Caco-2 (cell line): ENCODE measurements at regions not wholly inside any gene's neighbourhood (a gene's known extent, or its start where the extent isn't known, plus 50 kb on each side); places are given as distances from the start of the nearest gene placed in this dataset.

Experiments
- BruUV-seq: library from RNA; stranded (reverse); fragments of 400-500 nt; replicated peaks from 2 replicates; lab custom pipeline; 2021; lab: Mats Ljungman, UMichigan
- CTCF ChIA-PET: fragments of 300-600 bp; sonication (Branson Sonifier 250); formaldehyde crosslinking; loops from one replicate; lab custom pipeline; 2022; ENCODE audit warnings: antibody characterized with exemption; lab: Charles Lee
- POLR2A ChIA-PET: fragments of 300-600 bp; sonication (Branson Sonifier 250); formaldehyde crosslinking; loops from one replicate; lab custom pipeline; 2022; ENCODE audit warnings: antibody characterized with exemption; lab: Charles Lee
- DNase-seq, 2 experiments: peaks; one replicate each; pipeline versions ENCODE4 v3.0.0 to v3.0.0-alpha.2; 2020 to 2022
- H3K27me3 ChIP-seq: replicated peaks from 2 replicates; pipeline ENCODE4 v1.6.0; 2011; ENCODE audit warnings: low read length; ENCODE audit not compliant: control insufficient read depth, insufficient read depth
- H3K36me3 ChIP-seq: 2 replicates; pipeline ENCODE4 v1.5.1; 2011; ENCODE audit warnings: low read length; ENCODE audit not compliant: control insufficient read depth, insufficient read depth
- H3K4me1 ChIP-seq: fragments of 250-450 bp; sonication (Bioruptor Pico); 2 replicates; pipeline ENCODE4 v1.5.1; 2020; ENCODE audit warnings: mild to moderate bottlenecking
- H3K4me3 ChIP-seq: 2 replicates; pipeline ENCODE4 v1.5.1; 2011; ENCODE audit warnings: low read depth, mild to moderate bottlenecking, control low read depth, low read length
- H3K9me3 ChIP-seq: fragments of 250-450 bp; sonication (Bioruptor Pico); 2 replicates; pipeline ENCODE4 v1.5.1; 2020; ENCODE audit warnings: mild to moderate bottlenecking, moderate library complexity
- H3K27ac Mint-ChIP-seq: one replicate; pipeline ENCODE4 v1.8.0; 2022; ENCODE audit warnings: mixed read lengths; ENCODE audit not compliant: unreplicated experiment
- H3K27me3 Mint-ChIP-seq: one replicate; pipeline ENCODE4 v1.8.0; 2022; ENCODE audit warnings: mixed read lengths; ENCODE audit not compliant: insufficient read depth, unreplicated experiment
- H3K36me3 Mint-ChIP-seq: one replicate; pipeline ENCODE4 v1.8.0; 2022; ENCODE audit warnings: mild to moderate bottlenecking, mixed read lengths; ENCODE audit not compliant: insufficient read depth, unreplicated experiment
- H3K4me1 Mint-ChIP-seq: one replicate; pipeline ENCODE4 v1.8.0; 2022; ENCODE audit warnings: low read depth, mixed read lengths; ENCODE audit not compliant: unreplicated experiment
- H3K4me3 Mint-ChIP-seq: one replicate; pipeline ENCODE4 v1.8.0; 2022; ENCODE audit warnings: mild to moderate bottlenecking, moderate library complexity, mixed read lengths; ENCODE audit not compliant: unreplicated experiment
- H3K9me3 Mint-ChIP-seq: one replicate; pipeline ENCODE4 v1.8.0; 2022; ENCODE audit warnings: mixed read lengths; ENCODE audit not compliant: unreplicated experiment
- intact Hi-C: fragments of 100-400 bp; cut with micrococcal nuclease; formaldehyde crosslinking; loops from one replicate; pipeline ENCODE4 v1.10.0; 2022; ENCODE audit not compliant: unreplicated experiment
- TF ChIP-seq, protein P1 (sequence below), 2 experiments: fragments of 200-600 bp in 1 of 2; IDR thresholded peaks; 1 replicate in 1 of 2; 2 replicates in 1 of 2; pipeline versions ENCODE4 v1.5.1 to v1.8.0; 2011 to 2022; ENCODE audit warnings: antibody characterized with exemption in 1 of 2, control low read depth in 1 of 2, inconsistent platforms in 1 of 2, low read depth in 1 of 2, low read length in 1 of 2, mild to moderate bottlenecking in 1 of 2, moderate library complexity in 1 of 2; ENCODE audit not compliant: insufficient read depth in 1 of 2, severe bottlenecking in 1 of 2, unreplicated experiment in 1 of 2

GRCh38 chr4:3859571-3859970 lies 93.4 kb downstream of the ADRA2C start:
- no TSS peak for BruUV-seq
- Mint-ChIP-seq H3K4me3 (no peak overlapping the region), H3K27me3 (peaks cover 8% of the 10 kb centered on the region), H3K9me3 (no peaks in the 10 kb centered on the region), H3K27ac (no peak overlapping the region), H3K4me1 (no peaks in the 10 kb centered on the region), H3K36me3 (no peaks in the 10 kb centered on the region)
- intact Hi-C loops: no loop called here
- H3K4me1 ChIP-seq: no peaks in the 10 kb centered on the region
- POLR2A ChIA-PET: interaction anchor here (0.6 kb wide), 1 partner anchor 101 kb away, joined by 3 read pairs; no protein-coding TSS in a partner anchor
- no peaks in the 10 kb centered on the region for H3K9me3 ChIP-seq
- TF ChIP-seq, protein P1, sequence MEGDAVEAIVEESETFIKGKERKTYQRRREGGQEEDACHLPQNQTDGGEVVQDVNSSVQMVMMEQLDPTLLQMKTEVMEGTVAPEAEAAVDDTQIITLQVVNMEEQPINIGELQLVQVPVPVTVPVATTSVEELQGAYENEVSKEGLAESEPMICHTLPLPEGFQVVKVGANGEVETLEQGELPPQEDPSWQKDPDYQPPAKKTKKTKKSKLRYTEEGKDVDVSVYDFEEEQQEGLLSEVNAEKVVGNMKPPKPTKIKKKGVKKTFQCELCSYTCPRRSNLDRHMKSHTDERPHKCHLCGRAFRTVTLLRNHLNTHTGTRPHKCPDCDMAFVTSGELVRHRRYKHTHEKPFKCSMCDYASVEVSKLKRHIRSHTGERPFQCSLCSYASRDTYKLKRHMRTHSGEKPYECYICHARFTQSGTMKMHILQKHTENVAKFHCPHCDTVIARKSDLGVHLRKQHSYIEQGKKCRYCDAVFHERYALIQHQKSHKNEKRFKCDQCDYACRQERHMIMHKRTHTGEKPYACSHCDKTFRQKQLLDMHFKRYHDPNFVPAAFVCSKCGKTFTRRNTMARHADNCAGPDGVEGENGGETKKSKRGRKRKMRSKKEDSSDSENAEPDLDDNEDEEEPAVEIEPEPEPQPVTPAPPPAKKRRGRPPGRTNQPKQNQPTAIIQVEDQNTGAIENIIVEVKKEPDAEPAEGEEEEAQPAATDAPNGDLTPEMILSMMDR (IDR thresholded peaks at IDR 0.05; ENCODE audit: insufficient read depth in 1 of 2, low read depth in 1 of 2, low read length in 1 of 2, severe bottlenecking in 1 of 2, unreplicated experiment in 1 of 2): no peak
- no peaks in the 10 kb centered on the region for H3K27me3 ChIP-seq
- H3K36me3 ChIP-seq: no peaks in the 10 kb centered on the region
- CTCF ChIA-PET: no interaction called here
- H3K4me3 ChIP-seq: no peak overlapping the region
- DNase-seq: no peak

GRCh38 chr4:3860061-3860912 lies 94.1 kb downstream of the ADRA2C start:
- no peaks in the 10 kb centered on the region for H3K4me1 Mint-ChIP-seq
- ChIA-PET CTCF (no interaction called here), POLR2A (interaction anchor here (0.6 kb wide), 1 partner anchor 102 kb away, joined by 3 read pairs; no protein-coding TSS in a partner anchor)
- no peak overlapping the region for H3K4me3 ChIP-seq
- H3K4me1 ChIP-seq: no peaks in the 10 kb centered on the region
- H3K27me3 ChIP-seq: no peaks in the 10 kb centered on the region
- H3K27ac Mint-ChIP-seq: no peak overlapping the region
- H3K4me3 Mint-ChIP-seq: no peak overlapping the region
- no TSS peak for BruUV-seq
- H3K27me3 Mint-ChIP-seq: peaks cover 8% of the 10 kb centered on the region
- no peaks in the 10 kb centered on the region for H3K36me3 Mint-ChIP-seq
- no peaks in the 10 kb centered on the region for H3K9me3 ChIP-seq
- H3K36me3 ChIP-seq: no peaks in the 10 kb centered on the region
- TF ChIP-seq, protein P1 (IDR thresholded peaks at IDR 0.05; ENCODE audit: insufficient read depth in 1 of 2, low read depth in 1 of 2, low read length in 1 of 2, severe bottlenecking in 1 of 2, unreplicated experiment in 1 of 2): no peak
- intact Hi-C loops: no loop called here
- DNase-seq: no peak
- no peaks in the 10 kb centered on the region for H3K9me3 Mint-ChIP-seq

DNA sequence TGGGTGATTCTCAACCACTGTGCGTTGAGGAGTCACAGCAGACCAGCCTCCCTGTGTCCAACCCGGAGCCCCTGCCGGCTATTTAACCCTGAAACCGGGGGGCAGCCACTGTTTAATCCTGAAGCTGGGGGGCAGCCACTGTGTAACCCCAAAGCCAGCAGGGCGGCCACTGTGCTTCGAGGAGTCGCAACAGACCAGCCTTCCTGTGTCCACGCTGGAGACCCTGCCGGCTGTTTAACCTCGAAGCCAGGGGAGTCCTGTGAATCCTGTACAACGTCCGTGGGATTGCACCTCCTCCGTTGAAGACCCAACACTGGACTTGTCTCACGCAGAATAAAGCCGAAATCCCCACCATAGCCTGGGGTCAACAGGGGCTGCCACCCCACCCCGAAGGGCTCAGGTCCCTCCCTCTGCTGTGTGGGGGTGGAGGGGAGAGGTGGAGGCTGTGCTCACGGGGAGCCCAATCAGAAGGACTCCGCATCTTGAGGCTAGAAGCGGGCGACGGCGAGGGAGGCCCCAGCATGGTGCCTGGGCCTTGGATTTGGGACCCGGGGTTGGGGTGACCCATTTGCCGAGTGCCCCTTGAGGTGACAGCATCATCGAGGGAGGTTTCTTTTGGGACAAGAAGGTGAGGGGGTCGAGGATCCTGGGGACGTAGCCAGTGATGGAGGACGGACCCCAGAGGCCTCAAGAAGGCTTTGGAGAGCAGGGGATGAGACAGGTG lies 94.9 kb downstream of the ADRA2C start:
- Mint-ChIP-seq H3K27ac (no peak overlapping the region), H3K9me3 (no peaks in the 10 kb centered on the region)
- no TSS peak for BruUV-seq

More for the DNA sequence above, 94.9 kb downstream of the ADRA2C start:
- Mint-ChIP-seq H3K36me3 (no peaks in the 10 kb centered on the region), H3K27me3 (peaks cover 3% of the 10 kb centered on the region), H3K4me3 (no peak overlapping the region), H3K4me1 (no peaks in the 10 kb centered on the region)
- intact Hi-C loops: no loop called here
- POLR2A ChIA-PET: no interaction called here
- no peaks in the 10 kb centered on the region for H3K36me3 ChIP-seq
- TF ChIP-seq, protein P1 (IDR thresholded peaks at IDR 0.05; ENCODE audit: insufficient read depth in 1 of 2, low read depth in 1 of 2, low read length in 1 of 2, severe bottlenecking in 1 of 2, unreplicated experiment in 1 of 2): no peak
- CTCF ChIA-PET: no interaction called here
- H3K27me3 ChIP-seq: no peaks in the 10 kb centered on the region
- H3K4me1 ChIP-seq: no peaks in the 10 kb centered on the region
- DNase-seq: no peak
- H3K4me3 ChIP-seq: no peak overlapping the region
- H3K9me3 ChIP-seq: no peaks in the 10 kb centered on the region
